ENCODE measurements at regions not wholly inside any gene's neighbourhood (a gene's known extent, or its start where the extent isn't known, plus 50 kb on each side); places are given as distances from the start of the nearest gene placed in this dataset.
"Not testable (repeated sequence)": the region's sequence is repeated elsewhere in the genome, so short reads cannot be mapped to it uniquely, and the experiment has no call there.

DNA sequence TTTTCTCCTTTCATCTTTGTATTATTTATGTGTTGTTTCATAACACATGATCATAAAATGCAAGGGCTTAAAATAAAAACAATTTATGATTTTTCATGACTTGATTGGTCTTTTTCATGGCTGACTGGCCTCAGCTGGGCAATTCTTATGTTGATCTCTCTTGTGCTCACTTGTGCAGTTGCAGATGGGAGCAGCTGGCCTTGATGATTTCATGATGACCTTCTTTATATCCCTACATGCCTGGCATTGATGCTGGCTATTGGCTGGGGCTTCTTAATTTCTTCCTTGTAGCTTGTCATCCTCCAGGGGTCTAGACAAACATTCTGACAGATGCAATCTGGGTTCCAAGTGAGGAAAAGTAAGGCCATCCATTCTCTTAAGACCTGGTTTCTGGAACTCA, 1832.8 kb upstream of the FLRT2 start:
- Histone ChIP-seq H3K9ac (ENCODE audit: low read depth, low read length) (no peak overlapping the region), H3K4me3 (ENCODE audit: low read length) (no peak overlapping the region), H3K4me2 (ENCODE audit: low read length) (no peak overlapping the region), H3K4me1 (ENCODE audit: control insufficient read depth, insufficient read depth, low read length) (no peaks in the 10 kb centered on the region), H3K27me3 (ENCODE audit: control insufficient read depth, insufficient read depth, low read length) (no peaks in the 10 kb centered on the region), H3K36me3 (ENCODE audit: insufficient read depth, low read length) (no peaks in the 10 kb centered on the region), H3K9me3 (replicated peaks; ENCODE audit: low read length) (no peaks in the 10 kb centered on the region)

DNA sequence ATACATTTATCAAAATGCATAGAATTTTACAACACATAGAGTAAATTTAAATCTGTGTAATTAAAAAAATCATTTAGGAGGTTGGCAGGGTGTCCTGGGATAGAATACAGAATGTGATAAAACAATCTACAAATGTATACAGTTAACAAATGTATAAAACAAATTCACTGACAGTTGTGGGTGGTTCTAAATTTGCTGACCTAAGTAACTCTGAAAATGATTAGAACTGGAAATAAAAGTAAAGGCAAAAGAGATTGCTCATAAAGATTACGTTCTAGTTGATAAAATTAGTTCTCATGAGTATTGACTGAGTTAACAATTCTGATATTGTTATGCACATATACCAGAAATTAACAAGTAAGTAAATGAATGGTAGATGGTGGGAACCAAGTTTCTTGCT, 1827.3 kb upstream of the FLRT2 start:
- Histone ChIP-seq H3K36me3 (ENCODE audit: insufficient read depth, low read length) (no peaks in the 10 kb centered on the region), H3K4me3 (ENCODE audit: low read length) (no peak overlapping the region), H3K27me3 (ENCODE audit: control insufficient read depth, insufficient read depth, low read length) (no peaks in the 10 kb centered on the region), H3K4me2 (ENCODE audit: low read length) (no peak overlapping the region), H3K9ac (ENCODE audit: low read depth, low read length) (no peak overlapping the region), H3K4me1 (ENCODE audit: control insufficient read depth, insufficient read depth, low read length) (no peaks in the 10 kb centered on the region), H3K9me3 (replicated peaks; ENCODE audit: low read length) (no peaks in the 10 kb centered on the region)

DNA sequence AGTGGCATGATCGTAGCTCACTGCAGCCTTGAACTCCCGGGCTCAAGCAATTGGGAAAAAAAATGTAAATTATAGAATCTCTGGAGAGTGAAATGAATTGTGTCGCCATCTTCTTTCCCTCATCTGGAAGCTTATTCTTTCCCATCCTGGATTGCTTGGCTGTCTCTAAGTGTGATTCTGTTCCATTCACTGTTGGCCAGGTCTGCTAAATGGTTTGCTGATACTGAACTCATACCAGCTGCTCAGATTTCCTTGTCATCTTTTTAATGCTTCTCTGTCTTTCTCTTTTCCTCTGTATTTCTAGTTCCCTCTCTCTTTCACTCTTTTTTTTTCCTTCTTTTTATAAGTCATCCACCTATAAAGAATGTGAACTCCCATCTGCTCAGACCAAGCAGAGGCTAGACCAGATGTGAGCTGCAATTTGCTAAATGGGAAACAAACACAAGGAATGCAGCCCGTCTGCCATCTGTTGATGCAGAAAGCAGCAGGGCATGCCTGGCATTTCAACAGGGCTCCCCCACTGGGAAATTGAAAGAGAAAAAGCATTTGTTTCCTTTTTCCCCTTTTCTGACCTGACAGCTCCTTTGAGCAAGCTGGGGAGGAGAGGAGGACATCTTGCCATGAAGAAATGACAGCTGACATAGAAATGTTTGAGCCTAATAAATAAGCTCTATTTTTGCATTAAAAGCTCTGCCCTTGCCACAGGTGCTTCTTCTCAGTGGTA, 1823.6 kb upstream of the FLRT2 start:
- Histone ChIP-seq H3K9me3 (replicated peaks; ENCODE audit: low read length) (no peaks in the 10 kb centered on the region), H3K4me3 (ENCODE audit: low read length) (no peak overlapping the region), H3K4me2 (ENCODE audit: low read length) (no peak overlapping the region), H3K9ac (ENCODE audit: low read depth, low read length) (no peak overlapping the region), H3K36me3 (ENCODE audit: insufficient read depth, low read length) (no peaks in the 10 kb centered on the region), H3K4me1 (ENCODE audit: control insufficient read depth, insufficient read depth, low read length) (no peaks in the 10 kb centered on the region), H3K27me3 (ENCODE audit: control insufficient read depth, insufficient read depth, low read length) (no peaks in the 10 kb centered on the region)

DNA sequence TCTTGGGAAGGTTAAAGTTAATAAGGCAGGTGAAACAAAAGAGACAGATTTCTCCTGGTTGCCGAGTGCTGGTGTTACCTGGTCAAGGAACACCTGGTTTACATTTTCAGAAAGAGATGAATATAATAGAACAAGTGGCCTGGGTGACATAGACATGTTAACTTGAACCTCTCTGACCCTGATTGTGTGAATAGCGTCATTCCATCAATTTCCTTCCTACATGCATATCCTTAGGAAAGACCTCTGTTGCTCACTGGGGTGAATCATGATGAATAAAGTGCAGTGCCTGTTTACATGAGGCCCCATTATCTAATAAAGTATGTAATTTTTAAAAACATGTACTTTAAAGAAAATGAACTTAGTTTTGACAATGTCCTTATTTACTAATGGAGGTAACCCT, 1822.9 kb upstream of the FLRT2 start:
- Histone ChIP-seq H3K9me3 (replicated peaks; ENCODE audit: low read length) (no peaks in the 10 kb centered on the region), H3K4me2 (ENCODE audit: low read length) (no peak overlapping the region), H3K4me3 (ENCODE audit: low read length) (no peak overlapping the region), H3K27me3 (ENCODE audit: control insufficient read depth, insufficient read depth, low read length) (no peaks in the 10 kb centered on the region), H3K36me3 (ENCODE audit: insufficient read depth, low read length) (no peaks in the 10 kb centered on the region), H3K9ac (ENCODE audit: low read depth, low read length) (no peak overlapping the region), H3K4me1 (ENCODE audit: control insufficient read depth, insufficient read depth, low read length) (no peaks in the 10 kb centered on the region)

DNA sequence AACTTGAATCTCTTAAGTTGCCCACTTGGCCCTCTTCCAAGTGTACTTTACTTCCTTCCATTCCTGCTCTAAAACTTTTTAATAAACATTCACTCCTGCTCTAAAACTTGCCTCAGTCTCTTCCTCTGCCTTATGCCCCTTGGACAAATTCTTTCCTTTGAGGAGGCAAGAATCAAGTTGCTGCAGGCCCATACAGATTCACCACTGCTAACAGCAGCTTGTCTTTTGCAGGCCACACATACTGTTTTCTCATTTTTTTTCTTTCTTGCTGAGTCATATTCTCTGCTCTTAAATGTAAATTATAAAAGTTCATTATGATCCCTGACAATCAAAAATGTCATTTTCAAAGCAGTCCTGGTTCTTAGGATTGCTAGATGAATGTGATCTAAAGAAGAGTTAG, 1820.8 kb upstream of the FLRT2 start:
- Histone ChIP-seq H3K4me1 (ENCODE audit: control insufficient read depth, insufficient read depth, low read length) (no peaks in the 10 kb centered on the region), H3K4me2 (ENCODE audit: low read length) (no peak overlapping the region), H3K36me3 (ENCODE audit: insufficient read depth, low read length) (no peaks in the 10 kb centered on the region), H3K9ac (ENCODE audit: low read depth, low read length) (no peak overlapping the region), H3K9me3 (replicated peaks; ENCODE audit: low read length) (no peaks in the 10 kb centered on the region), H3K27me3 (ENCODE audit: control insufficient read depth, insufficient read depth, low read length) (no peaks in the 10 kb centered on the region), H3K4me3 (ENCODE audit: low read length) (no peak overlapping the region)

DNA sequence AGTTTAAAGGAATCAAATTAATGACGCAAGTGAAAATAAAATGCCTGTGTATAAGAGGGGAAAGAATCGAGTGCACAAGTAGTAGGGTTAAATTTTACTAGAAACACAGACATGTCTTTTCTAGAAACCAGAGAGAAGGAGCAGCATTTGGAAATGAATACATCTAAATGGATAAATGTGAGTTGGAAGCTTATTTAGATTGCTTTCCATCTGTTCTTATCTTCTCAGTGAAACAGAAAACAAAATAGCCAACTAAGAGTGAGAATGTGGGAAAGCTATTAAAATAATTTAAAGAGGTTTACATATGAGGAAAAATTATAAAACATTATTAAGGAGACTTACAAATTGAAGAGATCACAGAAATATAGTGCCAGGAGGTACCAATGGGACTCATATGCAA, 1818.9 kb upstream of the FLRT2 start:
- no peaks in the 10 kb centered on the region for H3K36me3 ChIP-seq (ENCODE audit: insufficient read depth, low read length)
- H3K4me1 ChIP-seq (ENCODE audit: control insufficient read depth, insufficient read depth, low read length), result no peaks in the 10 kb centered on the region
- no peak overlapping the region for H3K4me3 ChIP-seq (ENCODE audit: low read length)
- no peak overlapping the region for H3K4me2 ChIP-seq (ENCODE audit: low read length)
- H3K27me3 ChIP-seq (ENCODE audit: control insufficient read depth, insufficient read depth, low read length), result no peaks in the 10 kb centered on the region
- no peak overlapping the region for H3K9ac ChIP-seq (ENCODE audit: low read depth, low read length)
- no peaks in the 10 kb centered on the region for H3K9me3 ChIP-seq (replicated peaks; ENCODE audit: low read length)

DNA sequence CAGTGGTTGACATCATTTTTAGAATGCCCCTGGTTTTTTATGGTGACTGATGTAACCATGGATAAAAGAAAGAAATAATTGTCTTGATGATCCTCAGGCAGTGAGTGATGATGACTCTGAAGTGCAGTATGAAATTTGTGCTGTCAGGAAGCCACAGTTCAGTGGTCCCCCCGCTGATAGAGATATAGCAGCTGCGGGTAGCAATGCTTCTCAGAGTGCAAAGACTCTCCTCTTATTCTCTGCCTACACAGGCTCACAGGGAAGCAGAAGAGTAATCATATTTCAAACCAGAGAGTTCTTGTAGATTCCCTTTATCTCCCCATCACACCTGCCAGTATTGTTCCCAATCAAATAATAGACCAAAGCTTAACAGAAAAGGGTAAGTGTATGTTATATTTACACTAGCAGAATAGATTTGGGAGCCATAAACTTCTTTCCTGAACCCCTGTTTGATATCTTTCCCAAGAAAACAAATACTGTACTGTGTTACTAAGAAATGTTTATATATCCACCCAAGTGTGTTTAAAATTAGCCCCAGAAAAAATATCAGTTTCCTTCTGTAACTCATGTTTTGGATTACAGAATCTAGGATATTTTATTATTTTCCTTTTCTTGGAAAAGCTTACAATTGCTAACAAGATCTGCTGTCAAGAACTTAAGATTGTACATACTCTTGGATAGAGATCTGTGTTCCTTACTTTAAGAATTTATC, 1817.4 kb upstream of the FLRT2 start:
- Histone ChIP-seq H3K4me1 (ENCODE audit: control insufficient read depth, insufficient read depth, low read length) (no peaks in the 10 kb centered on the region), H3K9ac (ENCODE audit: low read depth, low read length) (no peak overlapping the region), H3K4me3 (ENCODE audit: low read length) (no peak overlapping the region), H3K27me3 (ENCODE audit: control insufficient read depth, insufficient read depth, low read length) (no peaks in the 10 kb centered on the region), H3K36me3 (ENCODE audit: insufficient read depth, low read length) (no peaks in the 10 kb centered on the region), H3K4me2 (ENCODE audit: low read length) (no peak overlapping the region), H3K9me3 (replicated peaks; ENCODE audit: low read length) (no peaks in the 10 kb centered on the region)

DNA sequence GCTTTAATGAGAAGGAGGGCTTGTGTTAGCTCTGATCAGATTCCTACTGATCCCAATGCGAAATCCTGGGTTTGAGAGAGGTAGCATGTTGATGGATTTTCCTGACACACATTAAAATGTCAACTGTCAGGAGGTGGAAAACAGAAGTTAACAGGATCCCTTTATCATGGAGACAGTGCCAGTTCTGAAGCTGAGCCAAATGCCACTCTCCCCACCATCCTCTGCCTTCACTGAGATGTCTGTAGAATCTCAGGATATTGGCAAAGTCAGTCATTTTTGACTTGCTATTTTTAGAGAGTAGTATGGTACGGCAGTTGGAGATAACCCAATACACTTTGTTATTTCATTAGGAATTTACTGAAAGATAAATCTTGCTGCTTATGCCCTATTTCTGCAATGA, 1816.2 kb upstream of the FLRT2 start:
- Histone ChIP-seq H3K9me3 (replicated peaks; ENCODE audit: low read length) (no peaks in the 10 kb centered on the region), H3K4me2 (ENCODE audit: low read length) (no peak overlapping the region), H3K4me1 (ENCODE audit: control insufficient read depth, insufficient read depth, low read length) (no peaks in the 10 kb centered on the region), H3K9ac (ENCODE audit: low read depth, low read length) (no peak overlapping the region), H3K4me3 (ENCODE audit: low read length) (no peak overlapping the region), H3K27me3 (ENCODE audit: control insufficient read depth, insufficient read depth, low read length) (no peaks in the 10 kb centered on the region), H3K36me3 (ENCODE audit: insufficient read depth, low read length) (no peaks in the 10 kb centered on the region)

DNA sequence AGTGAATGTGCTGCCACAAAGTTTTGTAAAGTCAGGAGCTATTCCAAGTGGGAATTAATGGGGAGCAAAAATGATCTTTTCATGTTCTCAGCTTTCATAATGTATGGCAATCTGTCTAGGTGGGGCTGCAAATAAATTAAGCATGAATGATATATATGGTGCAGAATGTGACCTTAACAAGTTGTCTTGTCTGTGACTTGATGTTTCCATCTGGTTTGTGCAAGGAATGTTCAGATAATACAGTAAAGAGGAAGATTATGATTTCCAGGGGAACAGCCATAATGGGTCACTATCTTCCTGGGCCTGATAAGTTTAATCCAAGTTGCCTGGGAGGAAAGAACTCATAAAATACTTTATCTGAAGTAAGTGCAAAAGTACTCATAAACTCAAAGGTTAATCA, 1815.8 kb upstream of the FLRT2 start:
- Histone ChIP-seq H3K4me3 (ENCODE audit: low read length) (no peak overlapping the region), H3K27me3 (ENCODE audit: control insufficient read depth, insufficient read depth, low read length) (no peaks in the 10 kb centered on the region), H3K9me3 (replicated peaks; ENCODE audit: low read length) (no peaks in the 10 kb centered on the region), H3K4me1 (ENCODE audit: control insufficient read depth, insufficient read depth, low read length) (no peaks in the 10 kb centered on the region), H3K4me2 (ENCODE audit: low read length) (no peak overlapping the region), H3K9ac (ENCODE audit: low read depth, low read length) (no peak overlapping the region), H3K36me3 (ENCODE audit: insufficient read depth, low read length) (no peaks in the 10 kb centered on the region)

DNA sequence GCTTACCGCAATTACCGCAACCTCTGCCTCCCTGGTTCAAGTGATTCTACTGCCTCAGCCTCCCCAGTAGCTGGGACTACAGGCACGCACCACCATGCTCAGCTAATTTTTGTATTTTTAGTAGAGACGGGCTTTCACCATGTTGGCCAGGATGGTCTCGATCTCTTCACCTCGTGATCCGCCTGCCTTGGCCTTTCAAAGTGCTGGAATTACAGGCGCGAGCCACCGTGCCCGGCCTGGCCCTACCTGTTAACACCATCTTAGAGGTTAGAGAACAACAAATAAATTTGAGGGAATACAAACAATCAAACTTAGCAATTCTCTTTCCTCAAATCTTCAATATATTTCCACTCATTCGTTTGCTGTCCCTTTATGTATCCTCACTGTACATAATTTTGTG, 1810.5 kb upstream of the FLRT2 start:
- not testable (repeated sequence) for H3K4me3 ChIP-seq (ENCODE audit: low read length); H3K27me3 ChIP-seq (ENCODE audit: control insufficient read depth, insufficient read depth, low read length); H3K9ac ChIP-seq (ENCODE audit: low read depth, low read length); H3K9me3 ChIP-seq (replicated peaks; ENCODE audit: low read length); H3K4me1 ChIP-seq (ENCODE audit: control insufficient read depth, insufficient read depth, low read length); H3K4me2 ChIP-seq (ENCODE audit: low read length); H3K36me3 ChIP-seq (ENCODE audit: insufficient read depth, low read length)

DNA sequence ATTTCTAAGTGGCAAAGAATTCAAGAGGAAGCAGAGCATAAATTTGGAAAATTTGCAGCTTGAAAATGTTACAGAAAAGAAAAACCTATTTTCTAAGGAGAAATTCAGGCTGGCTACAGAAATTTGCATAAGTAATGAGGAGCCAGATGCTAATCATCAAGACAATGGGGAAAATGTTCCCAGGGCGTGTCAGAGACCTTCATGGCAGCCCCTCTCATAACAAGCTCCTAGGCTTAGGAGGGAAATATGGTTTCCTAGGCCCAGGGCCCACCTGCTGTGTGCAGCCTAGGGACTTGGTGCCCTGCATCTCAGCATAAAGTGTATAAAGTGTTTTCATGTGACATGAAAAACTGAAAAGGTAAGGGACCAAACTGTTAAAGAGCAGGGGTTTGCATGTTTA, 1796.3 kb upstream of the FLRT2 start:
- Histone ChIP-seq H3K36me3 (ENCODE audit: insufficient read depth, low read length) (no peaks in the 10 kb centered on the region), H3K4me1 (ENCODE audit: control insufficient read depth, insufficient read depth, low read length) (no peaks in the 10 kb centered on the region)

DNA sequence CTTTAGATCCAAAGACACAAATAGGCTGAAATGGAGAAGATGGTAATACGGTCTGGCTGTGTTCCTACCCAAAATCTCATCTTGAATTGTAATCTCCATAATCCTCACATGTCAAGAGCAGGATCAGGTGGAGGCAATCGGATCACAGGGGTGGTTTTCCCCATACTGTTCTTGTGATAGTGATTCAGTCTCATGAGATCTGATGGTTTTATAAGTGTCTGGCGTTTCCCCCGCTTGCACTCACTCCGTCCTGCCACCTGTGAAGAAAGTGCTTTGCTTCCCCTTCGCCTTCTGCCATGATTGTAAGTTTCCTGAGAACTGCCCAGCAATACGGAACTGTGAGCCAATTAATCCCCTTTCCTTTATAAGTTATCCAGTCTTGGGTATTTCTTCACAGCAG, 1795.5 kb upstream of the FLRT2 start:
- H3K27me3 ChIP-seq (ENCODE audit: control insufficient read depth, insufficient read depth, low read length), result no peaks in the 10 kb centered on the region
- no peak overlapping the region for H3K4me2 ChIP-seq (ENCODE audit: low read length)
- H3K36me3 ChIP-seq (ENCODE audit: insufficient read depth, low read length), result no peaks in the 10 kb centered on the region
- H3K4me1 ChIP-seq (ENCODE audit: control insufficient read depth, insufficient read depth, low read length), result no peaks in the 10 kb centered on the region
- H3K9ac ChIP-seq (ENCODE audit: low read depth, low read length), result no peak overlapping the region
- H3K9me3 ChIP-seq (replicated peaks; ENCODE audit: low read length), result no peaks in the 10 kb centered on the region
- H3K4me3 ChIP-seq (ENCODE audit: low read length), result no peak overlapping the region

More for the DNA sequence above, 1796.3 kb upstream of the FLRT2 start:
- Histone ChIP-seq H3K4me2 (ENCODE audit: low read length) (no peak overlapping the region), H3K4me3 (ENCODE audit: low read length) (no peak overlapping the region), H3K9ac (ENCODE audit: low read depth, low read length) (no peak overlapping the region), H3K9me3 (replicated peaks; ENCODE audit: low read length) (no peaks in the 10 kb centered on the region), H3K27me3 (ENCODE audit: control insufficient read depth, insufficient read depth, low read length) (no peaks in the 10 kb centered on the region)
